ENCODE measurements at regions not wholly inside any gene's neighbourhood (a gene's known extent, or its start where the extent isn't known, plus 50 kb on each side); places are given as distances from the start of the nearest gene placed in this dataset.

- H3K4me3 ChIP-seq (ENCODE audit: low read depth, low read length) = no peak overlapping the region
- TF ChIP-seq CTCF (IDR thresholded peaks at IDR 0.05; ENCODE audit: borderline replicate concordance, insufficient read depth, low read depth, low read length) = peak; percentile 59
Measured at GRCh38 chr20:23200914-23201313, 114.8 kb upstream of the CD93 start.

GRCh38 chr20:23200413-23200812 lies 114.3 kb upstream of the CD93 start:
- H3K4me3 ChIP-seq (ENCODE audit: low read depth, low read length) = no peak overlapping the region
- no peak for TF ChIP-seq CTCF (IDR thresholded peaks at IDR 0.05; ENCODE audit: borderline replicate concordance, insufficient read depth, low read depth, low read length)

GRCh38 chr20:23199356-23199755 lies 113.2 kb upstream of the CD93 start:
- H3K4me3 ChIP-seq (ENCODE audit: low read depth, low read length) = no peak overlapping the region
- TF ChIP-seq CTCF (IDR thresholded peaks at IDR 0.05; ENCODE audit: borderline replicate concordance, insufficient read depth, low read depth, low read length) = no peak

- TF ChIP-seq CTCF (IDR thresholded peaks at IDR 0.05; ENCODE audit: borderline replicate concordance, insufficient read depth, low read depth, low read length) = no peak
- no peak overlapping the region for H3K4me3 ChIP-seq (ENCODE audit: low read depth, low read length)
Measured at GRCh38 chr20:23198815-23199214, 112.7 kb upstream of the CD93 start.

- no peak for TF ChIP-seq CTCF (IDR thresholded peaks at IDR 0.05; ENCODE audit: borderline replicate concordance, insufficient read depth, low read depth, low read length)
- H3K4me3 ChIP-seq (ENCODE audit: low read depth, low read length) = no peak overlapping the region
Measured at GRCh38 chr20:23197836-23198235, 111.7 kb upstream of the CD93 start.

DNA sequence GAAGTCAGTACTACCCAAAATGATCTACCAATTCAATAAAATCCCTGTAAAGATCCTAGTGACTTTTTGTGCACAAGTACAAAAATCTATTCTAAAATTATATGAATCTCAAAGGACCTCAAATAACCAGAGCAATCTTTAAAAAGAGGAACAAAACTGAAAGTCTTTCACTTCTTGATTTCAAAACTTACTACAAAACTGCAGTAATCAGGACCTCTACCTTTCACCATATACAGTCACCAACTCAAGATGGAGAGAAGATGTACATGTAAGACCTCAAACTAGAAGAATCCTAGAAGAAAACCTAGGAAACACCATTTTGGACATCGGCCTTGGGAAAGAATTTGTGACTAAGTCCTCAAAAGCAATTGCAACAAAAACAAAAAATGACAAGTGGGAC lies 109.5 kb upstream of the CD93 start:
- H3K4me3 ChIP-seq (ENCODE audit: low read depth, low read length) = no peak overlapping the region
- TF ChIP-seq CTCF (IDR thresholded peaks at IDR 0.05; ENCODE audit: borderline replicate concordance, insufficient read depth, low read depth, low read length) = no peak

DNA sequence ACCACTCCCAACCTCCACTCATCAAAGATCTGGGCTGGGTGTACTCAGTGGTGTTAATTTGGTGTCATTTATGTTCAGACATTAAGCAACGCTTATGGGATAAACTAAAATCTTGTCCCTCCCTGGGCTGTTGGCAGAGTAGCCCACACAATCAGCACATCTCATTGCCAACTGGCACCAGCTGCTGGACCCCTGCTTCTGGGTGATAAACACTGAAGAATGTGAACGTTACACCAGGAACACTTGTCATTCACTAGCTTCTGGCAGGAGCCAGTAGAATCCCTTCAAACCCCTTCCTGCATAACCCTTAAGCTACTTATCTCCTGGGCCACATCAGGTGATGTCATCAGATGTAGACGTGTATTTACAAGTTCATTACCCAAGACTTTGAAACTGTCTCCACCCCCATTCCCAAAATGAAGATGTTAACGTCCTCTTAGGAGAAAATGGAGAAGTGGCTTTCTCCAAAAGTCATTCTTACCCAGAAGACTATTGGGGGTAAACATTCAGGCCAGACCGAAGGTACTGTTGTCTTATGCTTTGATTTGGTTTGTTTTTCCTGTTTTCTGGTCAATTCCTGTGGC lies 107.8 kb upstream of the CD93 start:
- no peak overlapping the region for H3K4me3 ChIP-seq (ENCODE audit: low read depth, low read length)
- TF ChIP-seq CTCF (IDR thresholded peaks at IDR 0.05; ENCODE audit: borderline replicate concordance, insufficient read depth, low read depth, low read length) = no peak
